AG09309 (cell line): ENCODE measurements at regions not wholly inside any gene's neighbourhood (a gene's known extent, or its start where the extent isn't known, plus 50 kb on each side); places are given as distances from the start of the nearest gene placed in this dataset.

Experiments used
- DNase-seq: peaks from one replicate; pipeline ENCODE4 v3.0.0-alpha.2; 2010; ENCODE audit warnings: low read depth
- H3K4me3 ChIP-seq: 2 replicates; pipeline ENCODE4 v1.5.1; 2011; ENCODE audit warnings: mild to moderate bottlenecking, low read depth, low read length, moderate library complexity; ENCODE audit not compliant: control insufficient read depth
- CTCF ChIP-seq: IDR thresholded peaks from 2 replicates; pipeline ENCODE4 v1.5.1; 2011; ENCODE audit warnings: mild to moderate bottlenecking, low read depth, low read length, inconsistent platforms; ENCODE audit not compliant: insufficient read depth, control insufficient read depth; ENCODE audit errors: missing control alignments

- TF ChIP-seq CTCF: no peak
- no peak overlapping the region for H3K4me3 ChIP-seq
- DNase-seq: no peak
Observed at GRCh38 chr4:28427306-28428085, 1566.9 kb downstream of the STIM2 start.

- no peak for DNase-seq
- no peak overlapping the region for H3K4me3 ChIP-seq
- no peak for TF ChIP-seq CTCF
Observed at GRCh38 chr4:28432348-28433025, 1571.8 kb downstream of the STIM2 start.

- no peak for TF ChIP-seq CTCF
- no peak overlapping the region for H3K4me3 ChIP-seq
- DNase-seq: no peak
Observed at GRCh38 chr4:28435314-28435713, 1574.7 kb downstream of the STIM2 start.

- no peak for TF ChIP-seq CTCF
- DNase-seq: no peak
- H3K4me3 ChIP-seq: no peak overlapping the region
Observed at GRCh38 chr4:28436191-28437080, 1575.8 kb downstream of the STIM2 start.

GRCh38 chr4:28443371-28443770, 1582.7 kb downstream of the STIM2 start:
- no peak for TF ChIP-seq CTCF
- H3K4me3 ChIP-seq: no peak overlapping the region
- no peak for DNase-seq

- TF ChIP-seq CTCF: no peak
- DNase-seq: no peak
- no peak overlapping the region for H3K4me3 ChIP-seq
Observed at GRCh38 chr4:28443801-28444412, 1583.3 kb downstream of the STIM2 start.
